ENCODE measurements at regions not wholly inside any gene's neighbourhood (a gene's known extent, or its start where the extent isn't known, plus 50 kb on each side); places are given as distances from the start of the nearest gene placed in this dataset.

DNA sequence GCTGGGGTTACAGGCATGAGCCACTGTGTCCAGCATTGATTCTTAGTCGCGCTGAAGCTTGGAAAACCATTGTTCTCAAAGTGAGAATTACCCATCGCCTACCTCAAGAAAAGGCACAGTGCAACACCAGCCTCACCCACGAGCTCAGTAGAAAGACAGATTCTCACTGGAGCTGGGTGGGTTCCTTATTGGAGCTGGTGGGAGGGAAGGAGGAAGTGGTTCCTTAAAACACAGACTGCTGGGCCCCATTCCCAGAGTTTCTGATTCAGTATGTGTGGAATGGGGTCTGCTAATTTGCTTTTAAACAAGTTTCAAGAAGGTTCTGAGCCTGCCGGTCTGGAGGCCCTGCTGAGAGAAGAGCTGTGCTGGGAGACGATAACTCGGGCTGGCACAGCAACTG is 264.7 kb downstream of the ENGASE start:
- TF ChIP-seq, protein P1, sequence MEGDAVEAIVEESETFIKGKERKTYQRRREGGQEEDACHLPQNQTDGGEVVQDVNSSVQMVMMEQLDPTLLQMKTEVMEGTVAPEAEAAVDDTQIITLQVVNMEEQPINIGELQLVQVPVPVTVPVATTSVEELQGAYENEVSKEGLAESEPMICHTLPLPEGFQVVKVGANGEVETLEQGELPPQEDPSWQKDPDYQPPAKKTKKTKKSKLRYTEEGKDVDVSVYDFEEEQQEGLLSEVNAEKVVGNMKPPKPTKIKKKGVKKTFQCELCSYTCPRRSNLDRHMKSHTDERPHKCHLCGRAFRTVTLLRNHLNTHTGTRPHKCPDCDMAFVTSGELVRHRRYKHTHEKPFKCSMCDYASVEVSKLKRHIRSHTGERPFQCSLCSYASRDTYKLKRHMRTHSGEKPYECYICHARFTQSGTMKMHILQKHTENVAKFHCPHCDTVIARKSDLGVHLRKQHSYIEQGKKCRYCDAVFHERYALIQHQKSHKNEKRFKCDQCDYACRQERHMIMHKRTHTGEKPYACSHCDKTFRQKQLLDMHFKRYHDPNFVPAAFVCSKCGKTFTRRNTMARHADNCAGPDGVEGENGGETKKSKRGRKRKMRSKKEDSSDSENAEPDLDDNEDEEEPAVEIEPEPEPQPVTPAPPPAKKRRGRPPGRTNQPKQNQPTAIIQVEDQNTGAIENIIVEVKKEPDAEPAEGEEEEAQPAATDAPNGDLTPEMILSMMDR (IDR thresholded peaks at IDR 0.05), result no peak
- no peak for TF ChIP-seq POLR2AphosphoS5 (IDR thresholded peaks at IDR 0.05; ENCODE audit: low read depth, low read length)
